ENCODE measurements at regions not wholly inside any gene's neighbourhood (a gene's known extent, or its start where the extent isn't known, plus 50 kb on each side); places are given as distances from the start of the nearest gene placed in this dataset.

- no peak overlapping the region for H3K4me3 ChIP-seq (ENCODE audit: insufficient read depth, low read length, poor library complexity, severe bottlenecking)
- H3F3A ChIP-seq (ENCODE audit: insufficient read depth) = no peaks in the 10 kb centered on the region
- no peak overlapping the region for H3K9ac ChIP-seq (ENCODE audit: low read length)
- no peaks in the 10 kb centered on the region for H4K20me1 ChIP-seq (ENCODE audit: low read depth, low read length)
- H3K4me2 ChIP-seq (ENCODE audit: low read depth, low read length, poor library complexity, severe bottlenecking) = no peak overlapping the region
- H3K36me3 ChIP-seq (ENCODE audit: low read length) = no peaks in the 10 kb centered on the region
- no peaks in the 10 kb centered on the region for H3K9me3 ChIP-seq (ENCODE audit: insufficient read depth, low read length)
- no peaks in the 10 kb centered on the region for H3K79me2 ChIP-seq (ENCODE audit: insufficient read depth, low read length)
- no peaks in the 10 kb centered on the region for H3K27me3 ChIP-seq (ENCODE audit: low read length)
- H3K9me2 ChIP-seq (replicated peaks; ENCODE audit: insufficient read depth, low read length) = no peaks in the 10 kb centered on the region
- no peak overlapping the region for H3K27ac ChIP-seq (ENCODE audit: low read depth, low read length)
- TF ChIP-seq EZH2phosphoT487 (conservative IDR thresholded peaks at IDR 0.05; ENCODE audit: low read length) = no peak
- no peak for TF ChIP-seq CTCF (IDR thresholded peaks at IDR 0.05; ENCODE audit: insufficient read depth, low read length, poor library complexity, severe bottlenecking)
- H2AFZ ChIP-seq (ENCODE audit: low read depth, low read length, severe bottlenecking) = no peak overlapping the region
These were observed 90.3 kb downstream of the DIRAS2 start for GRCh38 chr9:90552317-90552716.

- Histone ChIP-seq H3K27me3 (ENCODE audit: low read length) (no peaks in the 10 kb centered on the region), H3K9me2 (replicated peaks; ENCODE audit: insufficient read depth, low read length) (no peaks in the 10 kb centered on the region), H3K79me2 (ENCODE audit: insufficient read depth, low read length) (no peaks in the 10 kb centered on the region)
These were observed 87.1 kb downstream of the DIRAS2 start for GRCh38 chr9:90555351-90556057.

GRCh38 chr9:90556897-90557675 lies 85.5 kb downstream of the DIRAS2 start:
- Histone ChIP-seq H3K9ac (ENCODE audit: low read length) (no peak overlapping the region), H4K20me1 (ENCODE audit: low read depth, low read length) (no peaks in the 10 kb centered on the region), H3F3A (ENCODE audit: insufficient read depth) (no peaks in the 10 kb centered on the region), H3K4me2 (ENCODE audit: low read depth, low read length, poor library complexity, severe bottlenecking) (no peak overlapping the region), H3K36me3 (ENCODE audit: low read length) (no peaks in the 10 kb centered on the region), H3K79me2 (ENCODE audit: insufficient read depth, low read length) (no peaks in the 10 kb centered on the region), H3K27ac (ENCODE audit: low read depth, low read length) (no peak overlapping the region), H3K9me3 (ENCODE audit: insufficient read depth, low read length) (no peaks in the 10 kb centered on the region), H3K9me2 (replicated peaks; ENCODE audit: insufficient read depth, low read length) (no peaks in the 10 kb centered on the region), H3K4me3 (ENCODE audit: insufficient read depth, low read length, poor library complexity, severe bottlenecking) (no peak overlapping the region), H3K27me3 (ENCODE audit: low read length) (no peaks in the 10 kb centered on the region), H2AFZ (ENCODE audit: low read depth, low read length, severe bottlenecking) (no peak overlapping the region)
- TF ChIP-seq EZH2phosphoT487 (conservative IDR thresholded peaks at IDR 0.05; ENCODE audit: low read length) = no peak
- no peak for TF ChIP-seq CTCF (IDR thresholded peaks at IDR 0.05; ENCODE audit: insufficient read depth, low read length, poor library complexity, severe bottlenecking)

More at GRCh38 chr9:90555351-90556057, 87.1 kb downstream of the DIRAS2 start:
- Histone ChIP-seq H3F3A (ENCODE audit: insufficient read depth) (no peaks in the 10 kb centered on the region), H3K4me3 (ENCODE audit: insufficient read depth, low read length, poor library complexity, severe bottlenecking) (no peak overlapping the region), H3K27ac (ENCODE audit: low read depth, low read length) (no peak overlapping the region), H2AFZ (ENCODE audit: low read depth, low read length, severe bottlenecking) (no peak overlapping the region), H3K9me3 (ENCODE audit: insufficient read depth, low read length) (no peaks in the 10 kb centered on the region), H3K36me3 (ENCODE audit: low read length) (no peaks in the 10 kb centered on the region), H4K20me1 (ENCODE audit: low read depth, low read length) (no peaks in the 10 kb centered on the region), H3K9ac (ENCODE audit: low read length) (no peak overlapping the region), H3K4me2 (ENCODE audit: low read depth, low read length, poor library complexity, severe bottlenecking) (no peak overlapping the region)
- no peak for TF ChIP-seq EZH2phosphoT487 (conservative IDR thresholded peaks at IDR 0.05; ENCODE audit: low read length)
- no peak for TF ChIP-seq CTCF (IDR thresholded peaks at IDR 0.05; ENCODE audit: insufficient read depth, low read length, poor library complexity, severe bottlenecking)

Measured in SU-DHL-6 (cell line).